ENCODE measurements at regions not wholly inside any gene's neighbourhood (a gene's known extent, or its start where the extent isn't known, plus 50 kb on each side); places are given as distances from the start of the nearest gene placed in this dataset.

DNA sequence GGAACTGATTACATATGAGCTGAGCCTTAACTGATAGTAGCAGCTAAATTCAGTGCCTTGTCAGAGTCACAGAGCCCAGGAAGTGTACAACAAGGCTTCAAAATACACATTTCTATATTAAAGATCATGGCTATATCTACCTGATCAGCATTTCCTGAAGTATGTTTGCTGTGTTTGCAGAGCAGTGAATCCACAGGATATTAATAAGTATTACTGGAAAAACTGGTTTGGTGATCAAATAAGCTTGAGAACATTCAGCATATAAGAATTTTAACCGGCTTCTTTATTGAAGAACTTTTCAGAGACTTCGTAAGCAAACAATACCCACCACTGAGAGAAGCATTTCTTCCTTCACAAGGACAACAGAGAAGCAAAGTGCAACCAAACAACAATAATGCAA lies 227.0 kb downstream of the ELAVL2 start:
- H3K4me3 ChIP-seq = no peak overlapping the region
- in situ Hi-C loops (cut with MboI) = no loop called here
- no peaks in the 10 kb centered on the region for H3K4me1 ChIP-seq (ENCODE audit: insufficient read depth)
- no peaks in the 10 kb centered on the region for H3K27me3 ChIP-seq (replicated peaks; ENCODE audit: insufficient read depth)
- no peaks in the 10 kb centered on the region for H3F3A ChIP-seq (ENCODE audit: insufficient read depth)
- H3K27ac ChIP-seq = no peak overlapping the region
- H4K20me1 ChIP-seq (ENCODE audit: insufficient read depth) = no peaks in the 10 kb centered on the region
- no peak for DNase-seq
- H3K36me3 ChIP-seq (ENCODE audit: low read depth) = no peaks in the 10 kb centered on the region
- no peak overlapping the region for H3K9ac ChIP-seq
- H3K9me3 ChIP-seq (ENCODE audit: low read depth) = no peaks in the 10 kb centered on the region
- 21 to 33% methylated on average over 2 of the region's 2 CpGs for WGBS, 2 experiments (ENCODE audit: low coverage in 1 of 2, low lambda C conversion rate in 2 of 2, missing lambda C conversion rate in 2 of 2)
- H3K9me2 ChIP-seq (ENCODE audit: insufficient read depth) = no peaks in the 10 kb centered on the region
- no peaks in the 10 kb centered on the region for H3K79me2 ChIP-seq (ENCODE audit: insufficient read depth)
- no peak overlapping the region for H2AFZ ChIP-seq
- TF ChIP-seq EZH2phosphoT487 (IDR thresholded peaks at IDR 0.05; ENCODE audit: insufficient read depth, low read depth) (no peak), EZH2 (IDR thresholded peaks at IDR 0.05; ENCODE audit: insufficient read depth, poor library complexity, severe bottlenecking) (no peak)
- no peak overlapping the region for H3K4me2 ChIP-seq (ENCODE audit: unreplicated experiment)

GRCh38 chr9:23603311-23603710 lies 222.7 kb downstream of the ELAVL2 start:
- H3K4me1 ChIP-seq (ENCODE audit: insufficient read depth) = no peaks in the 10 kb centered on the region
- H3K27me3 ChIP-seq (replicated peaks; ENCODE audit: insufficient read depth) = no peaks in the 10 kb centered on the region
- H3K4me2 ChIP-seq (ENCODE audit: unreplicated experiment) = no peak overlapping the region
- no peak overlapping the region for H3K27ac ChIP-seq
- in situ Hi-C loops (cut with MboI) = no loop called here
- H3K9me3 ChIP-seq (ENCODE audit: low read depth) = no peaks in the 10 kb centered on the region
- TF ChIP-seq EZH2phosphoT487 (IDR thresholded peaks at IDR 0.05; ENCODE audit: insufficient read depth, low read depth) (no peak), EZH2 (IDR thresholded peaks at IDR 0.05; ENCODE audit: insufficient read depth, poor library complexity, severe bottlenecking) (no peak)
- H3K4me3 ChIP-seq = no peak overlapping the region
- no peak for DNase-seq
- H3F3A ChIP-seq (ENCODE audit: insufficient read depth) = no peaks in the 10 kb centered on the region
- H4K20me1 ChIP-seq (ENCODE audit: insufficient read depth) = no peaks in the 10 kb centered on the region
- H2AFZ ChIP-seq = no peak overlapping the region
- H3K9me2 ChIP-seq (ENCODE audit: insufficient read depth) = no peaks in the 10 kb centered on the region
- no peaks in the 10 kb centered on the region for H3K36me3 ChIP-seq (ENCODE audit: low read depth)
- H3K79me2 ChIP-seq (ENCODE audit: insufficient read depth) = no peaks in the 10 kb centered on the region
- 65 to 70% methylated on average over 7 of the region's 7 CpGs for WGBS, 2 experiments (ENCODE audit: low coverage in 1 of 2, low lambda C conversion rate in 2 of 2, missing lambda C conversion rate in 2 of 2)
- no peak overlapping the region for H3K9ac ChIP-seq

- no peak for DNase-seq
- Histone ChIP-seq H3F3A (ENCODE audit: insufficient read depth) (no peaks in the 10 kb centered on the region), H3K9ac (no peak overlapping the region), H3K27me3 (replicated peaks; ENCODE audit: insufficient read depth) (no peaks in the 10 kb centered on the region), H3K9me3 (ENCODE audit: low read depth) (no peaks in the 10 kb centered on the region), H3K4me2 (ENCODE audit: unreplicated experiment) (no peak overlapping the region), H3K4me1 (ENCODE audit: insufficient read depth) (no peaks in the 10 kb centered on the region), H4K20me1 (ENCODE audit: insufficient read depth) (no peaks in the 10 kb centered on the region), H3K9me2 (ENCODE audit: insufficient read depth) (no peaks in the 10 kb centered on the region), H2AFZ (no peak overlapping the region), H3K4me3 (no peak overlapping the region), H3K27ac (no peak overlapping the region), H3K36me3 (ENCODE audit: low read depth) (no peaks in the 10 kb centered on the region), H3K79me2 (ENCODE audit: insufficient read depth) (no peaks in the 10 kb centered on the region)
- WGBS, 2 experiments (ENCODE audit: low coverage in 1 of 2, low lambda C conversion rate in 2 of 2, missing lambda C conversion rate in 2 of 2) = 10 to 21% methylated on average over 1 of the region's 1 CpG
- no peak for TF ChIP-seq EZH2phosphoT487 (IDR thresholded peaks at IDR 0.05; ENCODE audit: insufficient read depth, low read depth)
- no peak for TF ChIP-seq EZH2 (IDR thresholded peaks at IDR 0.05; ENCODE audit: insufficient read depth, poor library complexity, severe bottlenecking)
- in situ Hi-C loops (cut with MboI) = no loop called here
These were observed 219.9 kb downstream of the ELAVL2 start for GRCh38 chr9:23606107-23606506.

DNA sequence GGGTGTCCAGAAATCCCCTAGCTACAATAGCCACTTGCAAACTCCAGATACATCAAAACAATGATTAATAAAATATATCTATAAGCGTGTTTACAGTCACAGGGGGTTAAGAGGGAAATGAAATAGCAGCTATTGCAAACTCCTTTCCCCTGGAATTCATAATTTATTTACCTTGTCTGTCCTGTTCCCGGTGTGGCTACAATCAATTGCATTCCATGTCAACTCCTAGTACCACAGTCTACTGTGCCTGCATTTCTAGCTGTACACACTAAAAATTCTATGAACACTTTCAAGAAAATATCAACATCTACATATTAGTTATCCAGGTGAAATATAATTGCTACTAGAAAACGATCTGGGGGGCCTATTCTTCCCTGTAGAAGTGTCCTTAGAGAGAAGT lies 217.6 kb downstream of the ELAVL2 start:
- no peak for DNase-seq

DNA sequence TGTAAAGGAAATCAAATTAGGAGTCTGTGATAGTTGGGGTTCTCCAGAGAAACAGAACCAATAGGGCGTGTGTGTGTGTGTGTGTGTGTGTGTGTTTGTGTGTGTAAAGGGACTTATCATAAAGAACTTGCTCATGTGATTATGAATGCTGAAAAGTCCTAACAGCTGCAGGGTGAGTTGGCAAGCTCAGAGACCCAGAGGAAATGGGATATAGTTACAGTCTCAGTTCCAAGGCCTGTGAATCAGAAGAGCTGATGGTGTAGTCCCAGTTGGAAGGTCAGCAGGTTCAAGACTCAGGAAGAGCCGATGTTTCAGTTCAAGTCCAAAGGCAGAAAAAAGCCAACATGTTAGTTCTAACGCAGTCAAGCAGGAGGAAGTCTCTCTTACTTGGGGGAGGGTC lies 214.2 kb downstream of the ELAVL2 start:
- H3K27ac ChIP-seq = no peak overlapping the region
- in situ Hi-C loops (cut with MboI) = no loop called here
- H3K27me3 ChIP-seq (replicated peaks; ENCODE audit: insufficient read depth) = no peaks in the 10 kb centered on the region
- TF ChIP-seq EZH2phosphoT487 (IDR thresholded peaks at IDR 0.05; ENCODE audit: insufficient read depth, low read depth) (no peak), EZH2 (IDR thresholded peaks at IDR 0.05; ENCODE audit: insufficient read depth, poor library complexity, severe bottlenecking) (no peak)
- H3K4me1 ChIP-seq (ENCODE audit: insufficient read depth) = no peaks in the 10 kb centered on the region
- H3K9me2 ChIP-seq (ENCODE audit: insufficient read depth) = no peaks in the 10 kb centered on the region
- no peaks in the 10 kb centered on the region for H3K79me2 ChIP-seq (ENCODE audit: insufficient read depth)
- no peaks in the 10 kb centered on the region for H3K36me3 ChIP-seq (ENCODE audit: low read depth)
- H3K4me2 ChIP-seq (ENCODE audit: unreplicated experiment) = no peak overlapping the region
- 2 to 10% methylated on average over 3 of the region's 3 CpGs for WGBS, 2 experiments (ENCODE audit: low coverage in 1 of 2, low lambda C conversion rate in 2 of 2, missing lambda C conversion rate in 2 of 2)
- DNase-seq = no peak
- no peaks in the 10 kb centered on the region for H3F3A ChIP-seq (ENCODE audit: insufficient read depth)
- no peak overlapping the region for H3K4me3 ChIP-seq
- no peaks in the 10 kb centered on the region for H3K9me3 ChIP-seq (ENCODE audit: low read depth)
- no peak overlapping the region for H2AFZ ChIP-seq
- no peaks in the 10 kb centered on the region for H4K20me1 ChIP-seq (ENCODE audit: insufficient read depth)
- no peak overlapping the region for H3K9ac ChIP-seq

More for the DNA sequence above, 217.6 kb downstream of the ELAVL2 start:
- Histone ChIP-seq H3F3A (ENCODE audit: insufficient read depth) (no peaks in the 10 kb centered on the region), H3K27me3 (replicated peaks; ENCODE audit: insufficient read depth) (no peaks in the 10 kb centered on the region), H3K27ac (no peak overlapping the region), H4K20me1 (ENCODE audit: insufficient read depth) (no peaks in the 10 kb centered on the region), H3K9me2 (ENCODE audit: insufficient read depth) (no peaks in the 10 kb centered on the region), H3K4me1 (ENCODE audit: insufficient read depth) (no peaks in the 10 kb centered on the region), H3K79me2 (ENCODE audit: insufficient read depth) (no peaks in the 10 kb centered on the region), H3K4me3 (no peak overlapping the region), H3K36me3 (ENCODE audit: low read depth) (no peaks in the 10 kb centered on the region), H3K9me3 (ENCODE audit: low read depth) (no peaks in the 10 kb centered on the region), H3K9ac (no peak overlapping the region), H2AFZ (no peak overlapping the region), H3K4me2 (ENCODE audit: unreplicated experiment) (no peak overlapping the region)
- 14% methylated on average over 3 of the region's 3 CpGs for WGBS, 2 experiments (ENCODE audit: low coverage in 1 of 2, low lambda C conversion rate in 2 of 2, missing lambda C conversion rate in 2 of 2)
- in situ Hi-C loops (cut with MboI) = no loop called here
- TF ChIP-seq EZH2phosphoT487 (IDR thresholded peaks at IDR 0.05; ENCODE audit: insufficient read depth, low read depth) = no peak
- no peak for TF ChIP-seq EZH2 (IDR thresholded peaks at IDR 0.05; ENCODE audit: insufficient read depth, poor library complexity, severe bottlenecking)
